ENCODE measurements at regions not wholly inside any gene's neighbourhood (a gene's known extent, or its start where the extent isn't known, plus 50 kb on each side); places are given as distances from the start of the nearest gene placed in this dataset.

GRCh38 chr1:194071205-194071604 lies 884.8 kb upstream of the B3GALT2 start:
- Histone ChIP-seq H3K4me1 (peaks cover 0 to 28% (median 2%) of the 10 kb centered on the region in 12 donors), H3K9me3 (no peaks in the 10 kb centered on the region), H3K27me3 (no peaks in the 10 kb centered on the region), H3K36me3 (no peaks in the 10 kb centered on the region), H3K27ac (peak overlapping the region in 1 of 12 donors; percentile 78), H3K4me3 (no peak overlapping the region)
- no peak for TF ChIP-seq CTCF (IDR thresholded peaks at IDR 0.05)
- no peak for TF ChIP-seq POLR2A (IDR thresholded peaks at IDR 0.05)
- intact Hi-C loops (cut with DNase I) = loop anchor here in 3 of 10 donors (10.0 kb wide), 3 partner anchors 406 to 886 kb away; partner anchors contain the start of gene B3GALT2 (in 2 of the 3)
- DNase-seq (no peak), ATAC-seq (no peak)

- 41 to 52% (median 46%) methylated on average over 1 of the region's 1 CpG for WGBS, 4 donors
- H3K9me3 ChIP-seq = no peaks in the 10 kb centered on the region
- peaks cover 0 to 28% (median 2%) of the 10 kb centered on the region in 12 donors for H3K4me1 ChIP-seq
- peak overlapping the region; percentile 50 to 94 (median 80) for H3K27ac ChIP-seq
- intact Hi-C loops (cut with DNase I) = loop anchor here in 7 of 10 donors (1.0 to 10.0 kb wide), 12 partner anchors 95 to 885 kb away; partner anchors contain the start of gene B3GALT2 (in 3 of the 7)
- TF ChIP-seq POLR2A (IDR thresholded peaks at IDR 0.05) (no peak), CTCF (IDR thresholded peaks at IDR 0.05) (no peak)
- no peak for DNase-seq
- peak in 3 of 4 donors; percentile 17 to 43 (median 26) for ATAC-seq
- H3K27me3 ChIP-seq = no peaks in the 10 kb centered on the region
- no peak overlapping the region for H3K4me3 ChIP-seq
- no peaks in the 10 kb centered on the region for H3K36me3 ChIP-seq
Observed at GRCh38 chr1:194069831-194070218, 883.4 kb upstream of the B3GALT2 start.

GRCh38 chr1:194069168-194069830 lies 882.9 kb upstream of the B3GALT2 start:
- no peak overlapping the region for H3K4me3 ChIP-seq
- H3K27me3 ChIP-seq = no peaks in the 10 kb centered on the region
- H3K4me1 ChIP-seq = peaks cover 0 to 28% (median 2%) of the 10 kb centered on the region in 12 donors
- intact Hi-C loops (cut with DNase I) = loop anchor here in 6 of 10 donors (1.0 to 10.0 kb wide), 9 partner anchors 94 to 883 kb away; partner anchors contain the start of gene B3GALT2 (in 1 of the 6)
- no peaks in the 10 kb centered on the region for H3K36me3 ChIP-seq
- TF ChIP-seq POLR2A (IDR thresholded peaks at IDR 0.05) (no peak), CTCF (IDR thresholded peaks at IDR 0.05) (no peak)
- H3K27ac ChIP-seq = peak overlapping the region; percentile 39 to 94 (median 80)
- peak; percentile 81 to 90 (median 86) for DNase-seq
- peak; percentile 94 to 98 (median 96) for ATAC-seq
- 38 to 49% (median 41%) methylated on average over 7 of the region's 7 CpGs for WGBS, 4 donors
- H3K9me3 ChIP-seq = no peaks in the 10 kb centered on the region

GRCh38 chr1:194068446-194069167 lies 882.2 kb upstream of the B3GALT2 start:
- ATAC-seq = peak; percentile 12 to 70 (median 62)

More at GRCh38 chr1:194068446-194069167, 882.2 kb upstream of the B3GALT2 start:
- TF ChIP-seq CTCF (IDR thresholded peaks at IDR 0.05) (no peak), POLR2A (IDR thresholded peaks at IDR 0.05) (no peak)
- Histone ChIP-seq H3K27ac (peak overlapping the region; percentile 39 to 94 (median 80)), H3K4me3 (no peak overlapping the region), H3K36me3 (no peaks in the 10 kb centered on the region), H3K27me3 (no peaks in the 10 kb centered on the region), H3K9me3 (no peaks in the 10 kb centered on the region), H3K4me1 (peaks cover 0 to 28% (median 2%) of the 10 kb centered on the region in 12 donors)
- no peak for DNase-seq
- WGBS, 4 donors = 32 to 37% (median 36%) methylated on average over 5 of the region's 5 CpGs
- intact Hi-C loops (cut with DNase I) = loop anchor here in 6 of 10 donors (1.0 to 10.0 kb wide), 9 partner anchors 94 to 882 kb away; partner anchors contain the start of gene B3GALT2 (in 1 of the 6)

Measured in heart left ventricle (tissue), 16 donors.